HG02610 (cell line): ENCODE measurements at regions not wholly inside any gene's neighbourhood (a gene's known extent, or its start where the extent isn't known, plus 50 kb on each side); places are given as distances from the start of the nearest gene placed in this dataset.
"Not testable (repeated sequence)": the region's sequence is repeated elsewhere in the genome, so short reads cannot be mapped to it uniquely, and the experiment has no call there.

Source experiments
- ATAC-seq: cut with Tn5 transposase; IDR thresholded peaks from one replicate; pipeline ENCODE4 v1.9.1; 2021; ENCODE audit warnings: mild to moderate bottlenecking, moderate library complexity; ENCODE audit not compliant: unreplicated experiment

- ATAC-seq: not testable (repeated sequence)
Measured at GRCh38 chr10:60523371-60523770, 133.7 kb upstream of the ANK3 start.

GRCh38 chr10:60522617-60523016 is 132.9 kb upstream of the ANK3 start:
- ATAC-seq: no peak

- no peak for ATAC-seq
Measured at GRCh38 chr10:60521974-60522405, 132.3 kb upstream of the ANK3 start.

- ATAC-seq: no peak
Measured at GRCh38 chr10:60518745-60519144, 129.1 kb upstream of the ANK3 start.

GRCh38 chr10:60517805-60518204 is 128.1 kb upstream of the ANK3 start:
- ATAC-seq: no peak

GRCh38 chr10:60513281-60513680 is 123.6 kb upstream of the ANK3 start:
- ATAC-seq: no peak

GRCh38 chr10:60511477-60512229 is 122.0 kb upstream of the ANK3 start:
- no peak for ATAC-seq

- ATAC-seq: no peak
Measured at GRCh38 chr10:60508831-60509230, 119.2 kb upstream of the ANK3 start.

GRCh38 chr10:60508037-60508436 is 118.4 kb upstream of the ANK3 start:
- ATAC-seq: no peak

- ATAC-seq: no peak
Measured at GRCh38 chr10:60502621-60503020, 112.9 kb upstream of the ANK3 start.

- ATAC-seq: no peak
Measured at GRCh38 chr10:60498985-60499384, 109.3 kb upstream of the ANK3 start.

- no peak for ATAC-seq
Measured at GRCh38 chr10:60497364-60497763, 107.7 kb upstream of the ANK3 start.

- ATAC-seq: no peak
Measured at GRCh38 chr10:60496181-60496580, 106.5 kb upstream of the ANK3 start.

- ATAC-seq: no peak
Measured at GRCh38 chr10:60495338-60496055, 105.8 kb upstream of the ANK3 start.

GRCh38 chr10:60494774-60495173 is 105.1 kb upstream of the ANK3 start:
- ATAC-seq: no peak

- ATAC-seq: no peak
Measured at GRCh38 chr10:60491162-60491561, 101.5 kb upstream of the ANK3 start.

GRCh38 chr10:60490013-60490412 is 100.3 kb upstream of the ANK3 start:
- no peak for ATAC-seq

GRCh38 chr10:60488111-60488669 is 98.5 kb upstream of the ANK3 start:
- ATAC-seq: no peak

GRCh38 chr10:60487543-60487942 is 97.9 kb upstream of the ANK3 start:
- no peak for ATAC-seq

GRCh38 chr10:60485025-60485424 is 95.3 kb upstream of the ANK3 start:
- ATAC-seq: no peak

- no peak for ATAC-seq
Measured at GRCh38 chr10:60480865-60481563, 91.3 kb upstream of the ANK3 start.
